ENCODE measurements at regions not wholly inside any gene's neighbourhood (a gene's known extent, or its start where the extent isn't known, plus 50 kb on each side); places are given as distances from the start of the nearest gene placed in this dataset.

DNA sequence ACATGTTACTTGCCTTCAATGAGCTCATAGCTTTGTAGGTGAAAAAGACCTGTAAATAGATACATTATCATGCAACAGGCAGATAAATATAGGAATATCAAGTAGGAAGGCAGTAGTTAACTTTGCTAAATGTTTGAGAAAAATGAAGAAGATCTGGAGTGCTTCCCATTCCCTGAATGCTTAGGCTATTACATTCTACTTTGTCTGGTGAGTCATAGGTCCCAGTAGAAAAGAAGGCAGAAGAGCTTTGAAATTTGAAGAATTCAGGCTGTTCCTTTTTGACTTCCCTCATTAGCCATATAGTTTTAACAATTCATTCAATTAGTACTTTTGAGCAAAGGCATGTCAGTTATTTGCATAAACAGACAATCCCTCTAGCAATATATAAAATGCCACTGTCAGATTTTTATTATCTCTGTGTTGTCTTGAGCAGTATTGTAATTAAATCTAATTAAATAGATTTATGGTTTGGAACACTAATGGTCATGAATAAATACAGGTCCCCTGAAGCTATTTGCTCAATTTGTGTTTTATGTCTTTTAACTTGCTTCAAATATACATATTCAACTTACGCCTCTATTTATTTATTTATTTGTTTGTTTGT lies 875.0 kb downstream of the REEP3 start:
- H3K27me3 Mint-ChIP-seq (ENCODE audit: insufficient read depth, low read depth, poor library complexity), result peaks cover 3% of the 10 kb centered on the region
- Histone ChIP-seq H4K20me1 (replicated peaks; ENCODE audit: insufficient read depth) (no peaks in the 10 kb centered on the region), H3K9me2 (ENCODE audit: insufficient read depth) (no peaks in the 10 kb centered on the region), H3K36me3 (ENCODE audit: insufficient read depth) (no peaks in the 10 kb centered on the region), H3K27ac (ENCODE audit: low read depth) (peak overlapping the region; percentile 79), H3K27me3 (ENCODE audit: insufficient read depth) (no peaks in the 10 kb centered on the region), H2AFZ (no peak overlapping the region), H3K4me2 (peak overlapping the region; percentile 7; the same call in 1 of the 2 replicates), H3F3A (replicated peaks; ENCODE audit: low read depth) (no peaks in the 10 kb centered on the region), H3K4me1 (ENCODE audit: insufficient read depth) (peaks cover 11% of the 10 kb centered on the region; the same call in 1 of the 2 replicates), H3K79me2 (replicated peaks; ENCODE audit: insufficient read depth) (no peaks in the 10 kb centered on the region), H3K4me3 (no peak overlapping the region)
- H3K27ac Mint-ChIP-seq, result peak overlapping the region; percentile 22; the same call in 1 of the 2 replicates
- TF ChIP-seq CREB1 (CRISPR knock-in tag; IDR thresholded peaks at IDR 0.05; ENCODE audit: low read depth) (no peak), NANOG (IDR thresholded peaks at IDR 0.05; ENCODE audit: borderline replicate concordance) (peak; percentile 39; the same call in 1 of the 2 replicates)
- H3K9me3 Mint-ChIP-seq, result peaks cover 5% of the 10 kb centered on the region; the same call in 2 of the 3 replicates
- no peak for ATAC-seq
- H3K4me3 Mint-ChIP-seq, result no peak overlapping the region
- H3K4me1 Mint-ChIP-seq, result peaks cover 13% of the 10 kb centered on the region
- 0 out of 3 replicates have a peak, but pooled peaks cover 4% of the 10 kb centered on the region for H3K36me3 Mint-ChIP-seq (ENCODE audit: low read depth)
- DNase-seq (ENCODE audit: low spot score), result peak; percentile 48

DNA sequence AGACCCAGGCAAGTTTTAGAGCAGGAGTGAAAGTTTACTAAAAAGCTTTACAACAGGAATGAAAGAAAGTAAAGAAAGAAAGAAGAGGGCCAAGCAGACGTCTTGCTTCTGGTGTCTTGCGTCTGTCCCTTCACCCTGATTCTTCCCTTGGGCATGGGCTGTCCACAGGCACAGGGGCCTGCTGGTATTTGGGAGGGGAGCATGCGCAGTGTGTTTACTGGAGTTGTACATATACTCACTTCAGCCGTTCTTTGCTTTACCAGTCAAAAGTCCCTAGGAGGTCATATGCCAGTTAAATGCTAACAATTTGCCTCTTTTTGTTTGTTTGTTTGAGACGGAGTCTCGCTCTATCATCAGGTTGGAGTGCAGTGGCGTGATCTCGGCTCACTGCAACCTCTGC lies 875.9 kb downstream of the REEP3 start:
- H3K36me3 Mint-ChIP-seq (ENCODE audit: low read depth), result peaks cover 4% of the 10 kb centered on the region; the same call in 1 of the 3 replicates
- H3K9me3 Mint-ChIP-seq, result peaks cover 5% of the 10 kb centered on the region; the same call in 2 of the 3 replicates
- H3K27ac Mint-ChIP-seq, result 0 out of 2 replicates have a peak overlapping the region, but pooled peaks have one; percentile 15
- TF ChIP-seq, protein P1, sequence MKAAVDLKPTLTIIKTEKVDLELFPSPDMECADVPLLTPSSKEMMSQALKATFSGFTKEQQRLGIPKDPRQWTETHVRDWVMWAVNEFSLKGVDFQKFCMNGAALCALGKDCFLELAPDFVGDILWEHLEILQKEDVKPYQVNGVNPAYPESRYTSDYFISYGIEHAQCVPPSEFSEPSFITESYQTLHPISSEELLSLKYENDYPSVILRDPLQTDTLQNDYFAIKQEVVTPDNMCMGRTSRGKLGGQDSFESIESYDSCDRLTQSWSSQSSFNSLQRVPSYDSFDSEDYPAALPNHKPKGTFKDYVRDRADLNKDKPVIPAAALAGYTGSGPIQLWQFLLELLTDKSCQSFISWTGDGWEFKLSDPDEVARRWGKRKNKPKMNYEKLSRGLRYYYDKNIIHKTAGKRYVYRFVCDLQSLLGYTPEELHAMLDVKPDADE (IDR thresholded peaks at IDR 0.05), result no peak
- TF ChIP-seq ZNF114 (CRISPR knock-in tag; IDR thresholded peaks at IDR 0.05) (no peak), EZH2 (IDR thresholded peaks at IDR 0.05; ENCODE audit: low read depth, unreplicated experiment) (no peak), CREB1 (CRISPR knock-in tag; IDR thresholded peaks at IDR 0.05; ENCODE audit: low read depth) (no peak), ZNF331 (CRISPR knock-in tag; IDR thresholded peaks at IDR 0.05; ENCODE audit: low read depth) (no peak), POLR2AphosphoS5 (IDR thresholded peaks at IDR 0.05; ENCODE audit: low read depth) (no peak), NANOG (IDR thresholded peaks at IDR 0.05; ENCODE audit: borderline replicate concordance) (no peak)
- TF ChIP-seq, protein P2, sequence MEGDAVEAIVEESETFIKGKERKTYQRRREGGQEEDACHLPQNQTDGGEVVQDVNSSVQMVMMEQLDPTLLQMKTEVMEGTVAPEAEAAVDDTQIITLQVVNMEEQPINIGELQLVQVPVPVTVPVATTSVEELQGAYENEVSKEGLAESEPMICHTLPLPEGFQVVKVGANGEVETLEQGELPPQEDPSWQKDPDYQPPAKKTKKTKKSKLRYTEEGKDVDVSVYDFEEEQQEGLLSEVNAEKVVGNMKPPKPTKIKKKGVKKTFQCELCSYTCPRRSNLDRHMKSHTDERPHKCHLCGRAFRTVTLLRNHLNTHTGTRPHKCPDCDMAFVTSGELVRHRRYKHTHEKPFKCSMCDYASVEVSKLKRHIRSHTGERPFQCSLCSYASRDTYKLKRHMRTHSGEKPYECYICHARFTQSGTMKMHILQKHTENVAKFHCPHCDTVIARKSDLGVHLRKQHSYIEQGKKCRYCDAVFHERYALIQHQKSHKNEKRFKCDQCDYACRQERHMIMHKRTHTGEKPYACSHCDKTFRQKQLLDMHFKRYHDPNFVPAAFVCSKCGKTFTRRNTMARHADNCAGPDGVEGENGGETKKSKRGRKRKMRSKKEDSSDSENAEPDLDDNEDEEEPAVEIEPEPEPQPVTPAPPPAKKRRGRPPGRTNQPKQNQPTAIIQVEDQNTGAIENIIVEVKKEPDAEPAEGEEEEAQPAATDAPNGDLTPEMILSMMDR (conservative IDR thresholded peaks at IDR 0.05; ENCODE audit: low read depth in 2 of 2), result no peak
- TF ChIP-seq, protein P3, sequence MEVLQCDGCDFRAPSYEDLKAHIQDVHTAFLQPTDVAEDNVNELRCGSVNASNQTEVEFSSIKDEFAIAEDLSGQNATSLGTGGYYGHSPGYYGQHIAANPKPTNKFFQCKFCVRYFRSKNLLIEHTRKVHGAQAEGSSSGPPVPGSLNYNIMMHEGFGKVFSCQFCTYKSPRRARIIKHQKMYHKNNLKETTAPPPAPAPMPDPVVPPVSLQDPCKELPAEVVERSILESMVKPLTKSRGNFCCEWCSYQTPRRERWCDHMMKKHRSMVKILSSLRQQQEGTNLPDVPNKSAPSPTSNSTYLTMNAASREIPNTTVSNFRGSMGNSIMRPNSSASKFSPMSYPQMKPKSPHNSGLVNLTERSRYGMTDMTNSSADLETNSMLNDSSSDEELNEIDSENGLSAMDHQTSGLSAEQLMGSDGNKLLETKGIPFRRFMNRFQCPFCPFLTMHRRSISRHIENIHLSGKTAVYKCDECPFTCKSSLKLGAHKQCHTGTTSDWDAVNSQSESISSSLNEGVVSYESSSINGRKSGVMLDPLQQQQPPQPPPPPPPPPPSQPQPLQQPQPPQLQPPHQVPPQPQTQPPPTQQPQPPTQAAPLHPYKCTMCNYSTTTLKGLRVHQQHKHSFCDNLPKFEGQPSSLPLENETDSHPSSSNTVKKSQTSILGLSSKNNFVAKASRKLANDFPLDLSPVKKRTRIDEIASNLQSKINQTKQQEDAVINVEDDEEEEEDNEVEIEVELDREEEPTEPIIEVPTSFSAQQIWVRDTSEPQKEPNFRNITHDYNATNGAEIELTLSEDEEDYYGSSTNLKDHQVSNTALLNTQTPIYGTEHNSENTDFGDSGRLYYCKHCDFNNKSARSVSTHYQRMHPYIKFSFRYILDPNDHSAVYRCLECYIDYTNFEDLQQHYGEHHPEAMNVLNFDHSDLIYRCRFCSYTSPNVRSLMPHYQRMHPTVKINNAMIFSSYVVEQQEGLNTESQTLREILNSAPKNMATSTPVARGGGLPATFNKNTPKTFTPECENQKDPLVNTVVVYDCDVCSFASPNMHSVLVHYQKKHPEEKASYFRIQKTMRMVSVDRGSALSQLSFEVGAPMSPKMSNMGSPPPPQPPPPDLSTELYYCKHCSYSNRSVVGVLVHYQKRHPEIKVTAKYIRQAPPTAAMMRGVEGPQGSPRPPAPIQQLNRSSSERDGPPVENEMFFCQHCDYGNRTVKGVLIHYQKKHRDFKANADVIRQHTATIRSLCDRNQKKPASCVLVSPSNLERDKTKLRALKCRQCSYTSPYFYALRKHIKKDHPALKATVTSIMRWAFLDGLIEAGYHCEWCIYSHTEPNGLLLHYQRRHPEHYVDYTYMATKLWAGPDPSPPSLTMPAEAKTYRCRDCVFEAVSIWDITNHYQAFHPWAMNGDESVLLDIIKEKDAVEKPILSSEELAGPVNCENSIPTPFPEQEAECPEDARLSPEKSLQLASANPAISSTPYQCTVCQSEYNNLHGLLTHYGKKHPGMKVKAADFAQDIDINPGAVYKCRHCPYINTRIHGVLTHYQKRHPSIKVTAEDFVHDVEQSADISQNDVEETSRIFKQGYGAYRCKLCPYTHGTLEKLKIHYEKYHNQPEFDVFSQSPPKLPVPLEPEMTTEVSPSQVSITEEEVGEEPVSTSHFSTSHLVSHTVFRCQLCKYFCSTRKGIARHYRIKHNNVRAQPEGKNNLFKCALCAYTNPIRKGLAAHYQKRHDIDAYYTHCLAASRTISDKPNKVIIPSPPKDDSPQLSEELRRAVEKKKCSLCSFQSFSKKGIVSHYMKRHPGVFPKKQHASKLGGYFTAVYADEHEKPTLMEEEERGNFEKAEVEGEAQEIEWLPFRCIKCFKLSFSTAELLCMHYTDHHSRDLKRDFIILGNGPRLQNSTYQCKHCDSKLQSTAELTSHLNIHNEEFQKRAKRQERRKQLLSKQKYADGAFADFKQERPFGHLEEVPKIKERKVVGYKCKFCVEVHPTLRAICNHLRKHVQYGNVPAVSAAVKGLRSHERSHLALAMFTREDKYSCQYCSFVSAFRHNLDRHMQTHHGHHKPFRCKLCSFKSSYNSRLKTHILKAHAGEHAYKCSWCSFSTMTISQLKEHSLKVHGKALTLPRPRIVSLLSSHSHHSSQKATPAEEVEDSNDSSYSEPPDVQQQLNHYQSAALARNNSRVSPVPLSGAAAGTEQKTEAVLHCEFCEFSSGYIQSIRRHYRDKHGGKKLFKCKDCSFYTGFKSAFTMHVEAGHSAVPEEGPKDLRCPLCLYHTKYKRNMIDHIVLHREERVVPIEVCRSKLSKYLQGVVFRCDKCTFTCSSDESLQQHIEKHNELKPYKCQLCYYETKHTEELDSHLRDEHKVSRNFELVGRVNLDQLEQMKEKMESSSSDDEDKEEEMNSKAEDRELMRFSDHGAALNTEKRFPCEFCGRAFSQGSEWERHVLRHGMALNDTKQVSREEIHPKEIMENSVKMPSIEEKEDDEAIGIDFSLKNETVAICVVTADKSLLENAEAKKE (CRISPR knock-in tag; IDR thresholded peaks at IDR 0.05), result no peak

More for the DNA sequence above, 875.9 kb downstream of the REEP3 start:
- no peaks in the 10 kb centered on the region for H4K20me1 ChIP-seq (replicated peaks; ENCODE audit: insufficient read depth)
- no peaks in the 10 kb centered on the region for H3F3A ChIP-seq (replicated peaks; ENCODE audit: low read depth)
- DNase-seq (ENCODE audit: low spot score) (no peak), ATAC-seq (no peak)
- peak overlapping the region; percentile 34 for H3K27ac ChIP-seq (ENCODE audit: low read depth)
- H3K4me1 ChIP-seq (ENCODE audit: insufficient read depth), result peaks cover 11% of the 10 kb centered on the region; the same call in 1 of the 2 replicates
- H3K27me3 Mint-ChIP-seq (ENCODE audit: insufficient read depth, low read depth, poor library complexity), result peaks cover 5% of the 10 kb centered on the region
- peak overlapping the region; percentile 2; the same call in 1 of the 2 replicates for H2AFZ ChIP-seq
- H3K4me2 ChIP-seq, result no peak overlapping the region
- no peak overlapping the region for H3K4me3 ChIP-seq
- H3K27me3 ChIP-seq (ENCODE audit: insufficient read depth), result no peaks in the 10 kb centered on the region
- H3K4me3 Mint-ChIP-seq, result no peak overlapping the region
- H3K4me1 Mint-ChIP-seq, result peaks cover 17% of the 10 kb centered on the region
- no peaks in the 10 kb centered on the region for H3K9me2 ChIP-seq (ENCODE audit: insufficient read depth)
- H3K36me3 ChIP-seq (ENCODE audit: insufficient read depth), result no peaks in the 10 kb centered on the region
- no peaks in the 10 kb centered on the region for H3K79me2 ChIP-seq (replicated peaks; ENCODE audit: insufficient read depth)
